ENCODE measurements at regions not wholly inside any gene's neighbourhood (a gene's known extent, or its start where the extent isn't known, plus 50 kb on each side); places are given as distances from the start of the nearest gene placed in this dataset.

DNA sequence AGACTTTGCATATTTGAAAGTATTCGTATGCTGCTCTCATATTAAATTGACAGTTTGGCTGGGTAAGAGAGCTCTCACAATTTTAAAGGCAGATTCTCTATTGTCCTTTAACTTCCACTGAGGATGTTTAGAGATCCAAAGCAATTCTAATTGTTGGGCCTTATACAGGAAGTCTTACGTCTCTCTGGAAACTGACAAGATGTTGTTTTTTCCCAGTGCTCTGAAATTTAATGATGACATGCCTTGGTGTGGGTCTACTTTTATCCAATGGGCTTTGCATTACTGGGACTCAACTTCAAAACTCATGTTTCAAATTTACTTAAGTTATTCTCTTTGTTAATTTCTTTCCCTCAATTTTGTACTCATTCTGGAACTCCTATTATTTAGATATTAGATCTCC, 191.5 kb downstream of the SNX18 start:
- ATAC-seq (no peak), DNase-seq (no peak)
- intact Hi-C loops (cut with DNase I), result no loop called here

GRCh38 chr5:54707841-54708240, 190.3 kb downstream of the SNX18 start:
- intact Hi-C loops (cut with DNase I), result no loop called here
- ATAC-seq (no peak), DNase-seq (no peak)

- ATAC-seq, result no peak
- DNase-seq, result no peak
- intact Hi-C loops (cut with DNase I), result no loop called here
Observed at GRCh38 chr5:54705994-54706653, 188.6 kb downstream of the SNX18 start.

DNA sequence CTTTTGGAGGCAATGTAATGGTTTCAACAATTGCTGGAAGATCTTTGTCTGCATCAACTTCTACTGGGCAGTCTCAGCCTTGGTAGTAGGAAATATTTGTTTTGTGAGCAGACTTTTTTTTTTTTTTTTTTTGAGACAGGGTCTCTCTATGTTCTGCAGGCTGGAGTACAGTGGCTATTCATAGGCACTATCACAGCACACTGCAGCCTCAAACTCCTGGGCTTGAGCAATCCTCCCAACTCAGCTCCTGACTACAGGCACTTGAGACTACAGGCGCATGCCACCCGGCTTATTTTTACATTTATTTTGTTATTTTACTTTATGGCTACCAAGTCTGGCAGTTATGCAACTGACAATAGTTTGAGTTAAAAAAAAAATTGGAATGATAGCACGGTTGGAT, 187.3 kb downstream of the SNX18 start:
- no peak for DNase-seq
- no peak for ATAC-seq
- intact Hi-C loops (cut with DNase I), result no loop called here

DNA sequence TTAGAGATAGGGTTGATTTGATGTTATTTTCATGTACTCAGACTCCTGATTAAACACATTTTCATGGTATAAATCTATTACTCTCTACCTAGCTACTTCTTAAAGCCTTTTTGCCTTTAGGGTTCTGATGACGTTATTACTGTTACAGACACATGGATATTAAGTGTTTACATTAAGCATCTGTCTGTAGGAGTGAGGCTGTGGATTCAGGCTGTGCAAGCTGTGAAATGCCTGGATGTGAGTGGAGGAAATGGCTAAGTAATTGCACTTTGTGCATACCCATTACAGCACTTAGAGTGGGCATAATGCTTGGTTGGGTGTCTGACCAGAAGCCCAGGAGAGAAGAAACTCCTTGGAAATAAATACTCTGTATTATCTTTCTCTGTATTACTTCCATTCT, 186.8 kb downstream of the SNX18 start:
- intact Hi-C loops (cut with DNase I), result no loop called here
- no peak for ATAC-seq
- DNase-seq, result no peak

DNA sequence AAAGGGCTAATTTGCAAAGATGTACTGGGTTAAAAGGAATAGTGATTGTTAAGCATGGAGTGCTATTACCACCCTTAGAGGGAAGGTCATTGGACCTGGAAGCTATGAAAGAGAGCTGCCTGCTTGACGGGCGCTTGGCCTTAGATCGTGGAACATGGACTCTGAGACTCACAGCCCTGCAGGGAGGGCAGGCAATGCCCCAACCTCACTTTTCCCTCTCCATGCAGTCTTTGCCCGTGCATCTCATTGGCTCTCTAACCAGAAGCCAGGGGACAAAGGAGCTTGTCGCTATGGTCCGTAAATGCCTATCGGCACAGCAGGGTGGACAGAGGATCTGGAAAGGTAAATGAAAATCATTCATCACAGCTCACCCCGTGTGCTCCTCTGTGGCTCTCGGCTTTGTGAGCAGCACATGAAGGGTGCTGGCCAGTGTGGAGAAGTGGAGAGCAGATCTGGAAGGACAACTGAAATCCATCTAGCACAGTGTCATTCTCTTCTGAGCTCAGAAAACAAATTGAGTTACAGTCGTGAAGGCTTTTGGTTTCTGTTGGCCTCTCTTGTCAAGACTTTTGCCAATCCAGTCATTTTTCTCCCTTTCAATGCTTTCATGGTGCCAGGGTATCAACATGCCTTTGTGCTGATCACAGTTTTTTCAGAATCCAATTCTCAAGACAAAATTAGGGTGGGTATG, 186.2 kb downstream of the SNX18 start:
- intact Hi-C loops (cut with DNase I), result no loop called here
- ATAC-seq, result peak in 1 of 2 donors; percentile 33
- DNase-seq, result no peak

DNA sequence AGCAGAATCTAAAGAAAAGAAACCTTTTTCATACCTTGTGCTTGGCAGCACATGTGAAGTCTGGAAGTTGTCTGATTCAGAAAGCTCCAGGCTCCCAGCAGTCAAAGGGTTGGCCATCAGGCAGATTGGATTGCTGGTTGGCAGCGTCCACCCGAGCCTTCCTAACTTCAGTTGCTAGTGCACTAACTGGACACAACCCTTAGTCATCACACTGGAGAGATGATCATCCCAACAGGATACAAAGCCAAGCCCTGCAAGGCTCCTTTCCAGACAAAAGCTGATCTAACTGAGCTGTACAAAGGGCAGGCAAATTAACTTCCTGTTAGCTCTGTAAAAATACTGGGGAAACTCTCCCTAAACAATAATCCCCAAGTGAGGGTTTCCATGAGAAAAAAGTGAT, 185.6 kb downstream of the SNX18 start:
- DNase-seq (peak; percentile 58), ATAC-seq (peak; percentile 80 to 89)
- intact Hi-C loops (cut with DNase I), result no loop called here

GRCh38 chr5:54702470-54702869, 184.9 kb downstream of the SNX18 start:
- no peak for DNase-seq
- ATAC-seq, result peak in 1 of 2 donors; percentile 7
- intact Hi-C loops (cut with DNase I), result no loop called here

GRCh38 chr5:54700986-54701578, 183.5 kb downstream of the SNX18 start:
- peak in 1 of 2 donors; percentile 21 for ATAC-seq
- intact Hi-C loops (cut with DNase I), result no loop called here
- no peak for DNase-seq

DNA sequence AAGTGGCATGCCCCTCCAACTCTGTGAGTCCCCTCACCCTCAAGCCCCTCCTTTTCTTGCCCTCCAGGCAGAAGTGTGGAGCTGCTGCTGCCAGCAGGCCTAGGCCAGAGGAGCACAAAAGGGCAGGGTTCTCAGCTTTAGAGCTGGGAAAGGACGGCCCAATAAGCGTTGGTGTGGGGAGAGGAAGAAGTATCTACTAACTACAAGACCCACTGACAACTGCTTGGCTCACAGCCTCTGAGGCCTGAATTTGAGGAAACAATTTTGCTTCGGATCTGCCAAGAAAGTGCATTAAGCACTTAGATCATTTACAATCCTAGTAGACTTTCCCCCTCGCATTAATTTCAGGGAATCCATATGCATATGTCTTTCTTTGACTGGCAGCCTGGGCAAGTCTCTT, 179.4 kb downstream of the SNX18 start:
- peak in 1 of 2 donors; percentile 41 for ATAC-seq
- peak; percentile 27 for DNase-seq
- intact Hi-C loops (cut with DNase I), result no loop called here

GRCh38 chr5:54696346-54696745, 178.8 kb downstream of the SNX18 start:
- intact Hi-C loops (cut with DNase I), result no loop called here
- ATAC-seq, result no peak
- no peak for DNase-seq

GRCh38 chr5:54695198-54695966, 177.8 kb downstream of the SNX18 start:
- DNase-seq (no peak), ATAC-seq (no peak)
- intact Hi-C loops (cut with DNase I), result no loop called here

DNA sequence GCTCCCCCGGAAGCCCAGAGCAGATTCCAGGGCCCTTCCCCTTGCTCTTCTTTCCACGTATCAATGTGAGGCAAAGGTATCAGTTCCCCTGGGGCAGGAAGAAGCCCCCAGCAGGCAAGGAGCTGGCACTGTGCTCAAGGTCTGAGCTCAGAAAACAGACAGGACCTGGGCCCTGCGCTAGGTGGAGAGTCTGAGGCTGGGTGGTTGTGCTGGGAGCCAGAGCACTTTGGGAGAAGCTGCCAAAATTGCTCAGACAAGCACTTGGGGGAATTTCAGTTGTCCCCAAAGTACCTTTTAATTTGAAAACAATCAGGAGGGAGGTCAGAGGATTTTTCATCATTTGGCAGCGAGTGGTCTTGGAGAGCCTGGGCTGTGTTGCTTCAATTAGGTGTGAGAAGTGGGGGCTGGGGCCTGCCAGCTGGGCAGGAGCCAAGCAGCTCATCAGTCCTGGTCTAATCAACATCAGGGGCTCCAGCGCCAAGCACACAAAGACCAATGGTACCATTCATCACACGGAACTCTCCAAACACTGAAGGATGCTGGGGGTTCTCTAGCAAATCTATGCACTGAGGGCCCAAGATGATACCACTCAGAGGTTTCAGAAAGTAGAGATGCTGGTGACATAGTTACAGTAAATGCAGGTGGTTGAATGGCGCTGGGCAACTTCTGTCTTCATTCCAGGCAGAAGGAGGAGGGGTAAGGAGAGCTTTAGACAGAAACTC, 176.5 kb downstream of the SNX18 start:
- DNase-seq (no peak), ATAC-seq (peak in 1 of 2 donors; percentile 51)
- intact Hi-C loops (cut with DNase I), result no loop called here

DNA sequence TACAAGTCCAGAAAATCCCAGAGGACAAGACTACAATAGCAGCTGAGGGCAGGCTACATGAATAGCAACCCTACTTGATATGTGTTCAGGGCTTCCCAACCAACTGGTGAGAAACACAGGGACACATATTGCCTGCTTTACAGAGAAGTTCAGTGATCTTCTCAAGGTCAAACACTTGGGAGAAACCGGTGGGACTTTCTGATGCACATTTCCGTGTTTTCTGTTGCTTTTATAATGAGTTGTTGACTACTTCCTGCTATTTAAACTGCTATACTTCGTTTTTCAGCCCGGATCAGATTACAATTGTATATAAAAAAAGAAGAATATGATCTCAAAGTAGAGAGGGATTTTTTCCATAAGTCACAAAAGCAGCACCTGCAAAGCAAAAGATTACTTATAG, 175.1 kb downstream of the SNX18 start:
- ATAC-seq, result no peak
- intact Hi-C loops (cut with DNase I), result no loop called here

DNA sequence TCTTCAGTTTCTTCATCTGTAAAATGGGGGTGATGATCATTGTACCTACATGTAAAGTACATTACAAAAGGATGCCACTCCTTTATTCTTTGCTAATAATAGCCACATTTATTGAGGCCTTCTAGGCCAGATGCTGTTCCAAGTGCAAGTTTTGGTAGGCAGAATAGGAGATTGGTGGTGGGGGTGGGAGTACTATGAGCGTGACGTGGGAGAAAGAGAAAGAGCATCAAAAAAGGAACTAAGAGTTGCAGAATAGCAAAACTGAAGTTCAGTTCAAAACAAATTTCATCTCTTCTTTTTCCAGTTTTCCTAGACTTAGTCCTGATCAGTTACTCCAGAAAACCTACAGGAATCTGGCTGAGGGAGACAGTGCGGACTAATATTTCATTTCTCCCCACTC, 174.1 kb downstream of the SNX18 start:
- ATAC-seq (no peak), DNase-seq (no peak)
- intact Hi-C loops (cut with DNase I), result no loop called here

More for the DNA sequence above, 175.1 kb downstream of the SNX18 start:
- no peak for DNase-seq

- ATAC-seq (no peak), DNase-seq (no peak)
- intact Hi-C loops (cut with DNase I), result no loop called here
Observed at GRCh38 chr5:54689411-54690251, 172.1 kb downstream of the SNX18 start.

DNA sequence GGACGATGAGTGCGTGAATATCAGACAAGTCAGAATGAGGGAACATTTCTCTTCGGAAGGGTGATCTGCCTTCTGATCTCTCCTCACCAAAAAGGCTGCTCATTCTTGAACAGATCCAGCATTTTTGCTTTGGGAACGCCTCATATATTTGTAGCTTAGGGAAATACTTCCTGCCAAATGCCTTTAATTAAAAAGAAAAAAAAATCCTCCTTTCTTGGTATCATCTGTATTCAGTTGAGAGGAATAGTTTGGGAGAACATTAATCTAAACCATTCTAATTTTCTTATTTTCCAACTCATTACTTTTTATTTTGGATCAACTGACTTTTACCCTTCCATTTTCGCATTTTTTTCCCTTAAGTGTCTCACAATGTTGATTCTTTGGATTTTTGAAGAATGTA, 163.4 kb downstream of the SNX18 start:
- intact Hi-C loops (cut with DNase I), result no loop called here
- no peak for ATAC-seq

GRCh38 chr5:54679686-54680085, 162.1 kb downstream of the SNX18 start:
- intact Hi-C loops (cut with DNase I), result no loop called here
- ATAC-seq (no peak), DNase-seq (no peak)

More for the DNA sequence above, 163.4 kb downstream of the SNX18 start:
- DNase-seq, result no peak

Measured in left cardiac atrium (tissue), 4 donors.